Endothelial cell of umbilical vein (primary cell): ENCODE measurements at regions not wholly inside any gene's neighbourhood (a gene's known extent, or its start where the extent isn't known, plus 50 kb on each side); places are given as distances from the start of the nearest gene placed in this dataset.

Source experiments
- BruUV-seq: library from RNA; stranded (reverse); fragments of 400-500 nt; replicated peaks from 2 replicates; lab custom pipeline; 2021; lab: Mats Ljungman, UMichigan
- CTCF ChIA-PET: fragments of 300-600, 350-600 bp; sonication (Branson Sonifier 250); formaldehyde crosslinking; loops from one replicate; lab custom pipeline; 2021; ENCODE audit warnings: antibody characterized with exemption, inconsistent platforms; lab: Charles Lee
- POLR2A ChIA-PET: fragments of 300-600, 350-600 bp; sonication (Branson Sonifier 250); formaldehyde crosslinking; loops from one replicate; lab custom pipeline; 2021; ENCODE audit warnings: antibody characterized with exemption, inconsistent platforms; lab: Charles Lee
- DNase-seq: peaks from one replicate; pipeline ENCODE4 v3.0.0-alpha.2; 2011; ENCODE audit warnings: low read depth, low spot score
- FAIRE-seq: peaks from 2 replicates; lab custom pipeline; 2011; peaks lifted over from hg19 to GRCh38; lab: Jason Lieb, UNC
- H2AFZ ChIP-seq: 2 replicates; pipeline ENCODE4 v1.6.0; 2012; ENCODE audit warnings: low read depth, low read length, control low read depth, inconsistent platforms
- H3K27ac ChIP-seq: 2 replicates; pipeline ENCODE4 v1.5.1; 2011; ENCODE audit warnings: low read depth, mild to moderate bottlenecking, control low read depth, low read length, moderate library complexity; ENCODE audit not compliant: insufficient read depth
- H3K27me3 ChIP-seq, 2 experiments: 2 replicates each; pipeline versions ENCODE4 v1.6.0 to v1.6.1; 2011; ENCODE audit warnings: low read length in 2 of 2, mixed read lengths in 1 of 2; ENCODE audit not compliant: control insufficient read depth in 2 of 2, insufficient read depth in 2 of 2
- H3K36me3 ChIP-seq, 2 experiments: 2 replicates in 1 of 2; 3 replicates in 1 of 2; pipeline ENCODE4 v1.5.1; 2011; ENCODE audit warnings: low read length in 2 of 2, mild to moderate bottlenecking in 1 of 2, moderate library complexity in 1 of 2; ENCODE audit not compliant: control insufficient read depth in 2 of 2, insufficient read depth in 2 of 2; ENCODE audit errors: extremely low read depth in 1 of 2
- H3K4me1 ChIP-seq: 3 replicates; pipeline ENCODE4 v1.5.1; 2011; ENCODE audit warnings: mild to moderate bottlenecking, low read length; ENCODE audit not compliant: control insufficient read depth, insufficient read depth; ENCODE audit errors: extremely low read depth
- H3K4me2 ChIP-seq: 2 replicates; pipeline ENCODE4 v1.6.1; 2011; ENCODE audit warnings: low read length, control low read depth, mixed read lengths; ENCODE audit not compliant: insufficient read depth
- H3K4me3 ChIP-seq, 3 experiments: fragments of 200-600 bp in 1 of 3; sonication (generic), shearing (Covaris generic) in 1 of 3; replicated peaks in 1 of 3; 2 replicates each; pipeline ENCODE4 v1.5.1; 2011 to 2016; ENCODE audit warnings: control low read depth in 3 of 3, low read length in 3 of 3, mild to moderate bottlenecking in 2 of 3, inconsistent platforms in 1 of 3, low read depth in 1 of 3, moderate library complexity in 1 of 3; ENCODE audit not compliant: insufficient read depth in 1 of 3
- H3K79me2 ChIP-seq: 2 replicates; pipeline ENCODE4 v1.6.0; 2012; ENCODE audit warnings: low read length, inconsistent platforms; ENCODE audit not compliant: control insufficient read depth, insufficient read depth
- H3K9ac ChIP-seq: replicated peaks from 2 replicates; pipeline ENCODE3; 2011; ENCODE audit warnings: low read length, control low read depth; ENCODE audit not compliant: insufficient read depth; ENCODE audit errors: extremely low read depth
- H3K9me1 ChIP-seq: replicated peaks from 3 replicates; pipeline ENCODE4 v1.6.0; 2011; ENCODE audit warnings: mild to moderate bottlenecking, low read length; ENCODE audit not compliant: control insufficient read depth, insufficient read depth; ENCODE audit errors: extremely low read depth
- H3K9me3 ChIP-seq: replicated peaks from 2 replicates; pipeline ENCODE4 v1.5.1; 2012; ENCODE audit warnings: low read length, inconsistent platforms; ENCODE audit not compliant: control insufficient read depth, insufficient read depth
- H4K20me1 ChIP-seq: replicated peaks from 2 replicates; pipeline ENCODE3; 2011; ENCODE audit warnings: mild to moderate bottlenecking, low read length; ENCODE audit not compliant: control insufficient read depth, insufficient read depth; ENCODE audit errors: extremely low read depth
- CTCF ChIP-seq, 2 donors: IDR thresholded peaks; 1 replicate in 1 of 2; 2 replicates in 1 of 2; pipeline ENCODE4 v1.5.1; 2011; ENCODE audit warnings: low read length in 2 of 2, mild to moderate bottlenecking in 2 of 2, moderate library complexity in 2 of 2, control low read depth in 1 of 2, inconsistent platforms in 1 of 2, low read depth in 1 of 2; ENCODE audit not compliant: insufficient read depth in 1 of 2; ENCODE audit errors: extremely low read depth in 1 of 2
- EZH2 ChIP-seq: IDR thresholded peaks from 2 replicates; pipeline ENCODE4 v1.6.1; 2012; ENCODE audit warnings: borderline replicate concordance, low read depth, mild to moderate bottlenecking, moderate library complexity, low read length, inconsistent platforms; ENCODE audit not compliant: severe bottlenecking
- FOS ChIP-seq: IDR thresholded peaks from 2 replicates; pipeline ENCODE4 v1.6.1; 2011; ENCODE audit warnings: mild to moderate bottlenecking, low read length, moderate library complexity, borderline replicate concordance; ENCODE audit not compliant: insufficient read depth
- JUN ChIP-seq: IDR thresholded peaks from 2 replicates; pipeline ENCODE4 v1.6.1; 2011; ENCODE audit warnings: borderline replicate concordance, low read depth; ENCODE audit not compliant: insufficient read length, insufficient read depth
- MAX ChIP-seq: IDR thresholded peaks from 2 replicates; pipeline ENCODE4 v1.6.1; 2011; ENCODE audit not compliant: insufficient read depth, insufficient read length
- POLR2AphosphoS5 ChIP-seq: IDR thresholded peaks from 2 replicates; pipeline ENCODE4 v1.6.1; 2012; ENCODE audit warnings: low read depth, mild to moderate bottlenecking, control low read depth, low read length, moderate library complexity; ENCODE audit not compliant: insufficient read depth
- dilution Hi-C: fragments of 300-500 bp; cut with MboI; formaldehyde crosslinking; loops from one replicate; pipeline ENCODE4 v1.15.0; 2019; ENCODE audit warnings: low sequenced_read_pairs; ENCODE audit not compliant: extremely low pct_ligation_motif_present
- intact Hi-C: fragments of 100-400 bp; cut with micrococcal nuclease; formaldehyde crosslinking; loops from one replicate; pipeline ENCODE4 v1.10.0; 2022

DNA sequence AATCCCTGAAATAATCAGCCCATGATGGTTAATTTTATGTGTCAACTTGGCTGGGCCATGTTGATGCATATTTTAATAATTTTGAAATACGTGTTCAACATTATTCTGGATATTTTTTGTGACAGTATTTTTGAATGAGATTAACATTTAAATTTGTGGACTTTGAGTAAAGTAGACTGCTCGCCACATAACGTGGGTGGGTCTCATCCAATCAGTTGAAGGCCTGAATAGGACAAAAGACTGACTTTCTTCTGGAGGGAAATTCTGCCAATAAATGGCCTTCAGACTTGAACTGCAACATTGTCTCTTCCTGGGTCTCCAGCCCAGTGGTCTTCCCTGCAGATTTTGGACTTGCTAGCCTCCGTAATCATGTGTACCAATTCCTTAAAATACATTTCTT lies 53.6 kb upstream of the BICC1 start:
- Histone ChIP-seq H4K20me1 (no peaks in the 10 kb centered on the region), H3K4me3 (no peak overlapping the region), H3K27ac (no peak overlapping the region), H3K9me1 (no peaks in the 10 kb centered on the region), H3K27me3 (peaks cover 0 to 2% of the 10 kb centered on the region in 2 experiments), H3K36me3 (no peaks in the 10 kb centered on the region), H3K4me1 (no peaks in the 10 kb centered on the region), H3K79me2 (no peaks in the 10 kb centered on the region), H3K9me3 (no peaks in the 10 kb centered on the region), H2AFZ (no peak overlapping the region), H3K4me2 (no peak overlapping the region), H3K9ac (no peak overlapping the region)
- no peak for DNase-seq
- TF ChIP-seq POLR2AphosphoS5 (no peak), CTCF (IDR thresholded peaks at IDR 0.05; ENCODE audit: extremely low read depth in 1 of 2, insufficient read depth in 1 of 2, low read depth in 1 of 2, low read length in 2 of 2) (no peak)
- POLR2A ChIA-PET: no interaction called here
- dilution Hi-C loops (no loop called here), intact Hi-C loops (no loop called here)
- FAIRE-seq: no peak
- CTCF ChIA-PET: no interaction called here
- no TSS peak for BruUV-seq

GRCh38 chr10:58460157-58460556 lies 52.5 kb upstream of the BICC1 start:
- DNase-seq (no peak), FAIRE-seq (no peak)
- no peak overlapping the region for H2AFZ ChIP-seq
- H3K4me2 ChIP-seq: no peak overlapping the region
- CTCF ChIA-PET: no interaction called here
- H3K4me1 ChIP-seq: no peaks in the 10 kb centered on the region
- POLR2A ChIA-PET: no interaction called here
- no peak overlapping the region for H3K27ac ChIP-seq
- no peaks in the 10 kb centered on the region for H3K27me3 ChIP-seq
- H3K9me1 ChIP-seq: no peaks in the 10 kb centered on the region
- no peaks in the 10 kb centered on the region for H3K79me2 ChIP-seq
- no peak overlapping the region for H3K9ac ChIP-seq
- BruUV-seq: no TSS peak
- TF ChIP-seq EZH2 (no peak), JUN (no peak), FOS (no peak), CTCF (IDR thresholded peaks at IDR 0.05; ENCODE audit: extremely low read depth in 1 of 2, insufficient read depth in 1 of 2, low read depth in 1 of 2, low read length in 2 of 2) (no peak), POLR2AphosphoS5 (no peak), MAX (no peak)
- no peak overlapping the region for H3K4me3 ChIP-seq
- no peaks in the 10 kb centered on the region for H3K9me3 ChIP-seq
- dilution Hi-C loops: no loop called here
- H4K20me1 ChIP-seq: no peaks in the 10 kb centered on the region
- H3K36me3 ChIP-seq: no peaks in the 10 kb centered on the region
- intact Hi-C loops: no loop called here
